ENCODE measurements at regions not wholly inside any gene's neighbourhood (a gene's known extent, or its start where the extent isn't known, plus 50 kb on each side); places are given as distances from the start of the nearest gene placed in this dataset.

DNA sequence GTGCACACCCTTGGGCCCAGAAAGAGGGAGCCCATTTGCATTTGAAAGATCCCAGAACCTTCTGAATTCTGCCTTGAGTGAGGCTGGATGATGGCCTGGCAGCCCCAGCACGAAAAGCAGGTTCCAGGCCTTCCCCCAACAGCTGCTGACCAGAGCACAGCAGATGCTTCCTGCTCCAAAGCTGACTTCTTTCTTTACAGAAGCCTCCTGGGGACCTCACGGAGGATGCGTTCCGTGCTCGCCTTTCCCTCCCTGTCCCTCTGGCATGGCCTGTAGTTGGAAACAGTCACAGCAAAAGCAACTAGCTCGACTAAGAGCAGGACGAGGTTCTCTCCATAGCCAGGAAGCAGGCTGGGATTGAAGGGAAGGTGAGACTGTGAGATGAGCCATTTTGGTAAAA is 107.7 kb upstream of the B3GAT1 start:
- Histone ChIP-seq H3K79me2 (ENCODE audit: control insufficient read depth, insufficient read depth, low read length) (no peaks in the 10 kb centered on the region), H3K4me3 (replicated peaks in 1 of 4; ENCODE audit: control extremely low read depth in 1 of 4, insufficient read depth in 1 of 4, low read depth in 3 of 4, low read length in 4 of 4) (no peak overlapping the region), H3K9me3 (ENCODE audit: control insufficient read depth, insufficient read depth, low read depth, low read length) (peaks cover 2% of the 10 kb centered on the region), H3K36me3 (ENCODE audit: control insufficient read depth, insufficient read depth, low read length) (no peaks in the 10 kb centered on the region), H3K4me1 (ENCODE audit: control insufficient read depth, extremely low read depth, insufficient read depth, low read length) (no peaks in the 10 kb centered on the region), H2AFZ (ENCODE audit: low read length) (no peak overlapping the region), H3K4me2 (ENCODE audit: extremely low read depth, insufficient read depth, low read length) (no peak overlapping the region), H3K27ac (ENCODE audit: insufficient read depth, low read length) (no peak overlapping the region), H3K27me3 (ENCODE audit: control insufficient read depth, insufficient read depth, low read length) (no peaks in the 10 kb centered on the region), H4K20me1 (ENCODE audit: control insufficient read depth, extremely low read depth, insufficient read depth, low read length) (no peaks in the 10 kb centered on the region), H3K9ac (ENCODE audit: insufficient read depth, low read length) (no peak overlapping the region)
- TF ChIP-seq EZH2 (IDR thresholded peaks at IDR 0.05; ENCODE audit: low read length, missing control alignments), result no peak
- TF ChIP-seq, protein P1, sequence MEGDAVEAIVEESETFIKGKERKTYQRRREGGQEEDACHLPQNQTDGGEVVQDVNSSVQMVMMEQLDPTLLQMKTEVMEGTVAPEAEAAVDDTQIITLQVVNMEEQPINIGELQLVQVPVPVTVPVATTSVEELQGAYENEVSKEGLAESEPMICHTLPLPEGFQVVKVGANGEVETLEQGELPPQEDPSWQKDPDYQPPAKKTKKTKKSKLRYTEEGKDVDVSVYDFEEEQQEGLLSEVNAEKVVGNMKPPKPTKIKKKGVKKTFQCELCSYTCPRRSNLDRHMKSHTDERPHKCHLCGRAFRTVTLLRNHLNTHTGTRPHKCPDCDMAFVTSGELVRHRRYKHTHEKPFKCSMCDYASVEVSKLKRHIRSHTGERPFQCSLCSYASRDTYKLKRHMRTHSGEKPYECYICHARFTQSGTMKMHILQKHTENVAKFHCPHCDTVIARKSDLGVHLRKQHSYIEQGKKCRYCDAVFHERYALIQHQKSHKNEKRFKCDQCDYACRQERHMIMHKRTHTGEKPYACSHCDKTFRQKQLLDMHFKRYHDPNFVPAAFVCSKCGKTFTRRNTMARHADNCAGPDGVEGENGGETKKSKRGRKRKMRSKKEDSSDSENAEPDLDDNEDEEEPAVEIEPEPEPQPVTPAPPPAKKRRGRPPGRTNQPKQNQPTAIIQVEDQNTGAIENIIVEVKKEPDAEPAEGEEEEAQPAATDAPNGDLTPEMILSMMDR (conservative IDR thresholded peaks at IDR 0.05 in 1 of 2, IDR thresholded peaks at IDR 0.05 in 1 of 2; ENCODE audit: low read depth in 1 of 2, low read length in 2 of 2), result no peak
- no peak for DNase-seq (ENCODE audit: low read depth in 2 of 2)

DNA sequence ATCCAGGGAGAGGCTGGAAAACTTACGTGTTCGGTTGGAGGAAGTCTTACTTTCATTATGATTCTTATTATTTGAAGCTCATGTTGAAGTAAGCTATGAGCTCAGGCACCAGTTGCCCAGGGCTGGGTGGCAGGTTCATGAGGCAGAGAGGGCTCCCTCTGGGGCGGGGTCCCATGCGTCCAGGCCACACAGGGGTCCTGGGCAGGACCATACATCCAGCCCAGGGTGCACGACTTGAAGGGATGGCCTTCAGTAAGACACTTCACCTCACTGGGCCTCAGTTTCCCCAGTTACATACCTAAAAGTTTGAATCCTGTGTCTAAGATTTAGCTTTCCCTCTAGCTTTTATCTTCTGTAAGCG is 107.3 kb upstream of the B3GAT1 start:
- Histone ChIP-seq H3K79me2 (ENCODE audit: control insufficient read depth, insufficient read depth, low read length) (no peaks in the 10 kb centered on the region), H3K27me3 (ENCODE audit: control insufficient read depth, insufficient read depth, low read length) (no peaks in the 10 kb centered on the region), H3K4me2 (ENCODE audit: extremely low read depth, insufficient read depth, low read length) (no peak overlapping the region), H3K9ac (ENCODE audit: insufficient read depth, low read length) (no peak overlapping the region), H2AFZ (ENCODE audit: low read length) (no peak overlapping the region), H4K20me1 (ENCODE audit: control insufficient read depth, extremely low read depth, insufficient read depth, low read length) (no peaks in the 10 kb centered on the region), H3K36me3 (ENCODE audit: control insufficient read depth, insufficient read depth, low read length) (no peaks in the 10 kb centered on the region), H3K9me3 (ENCODE audit: control insufficient read depth, insufficient read depth, low read depth, low read length) (peaks cover 2% of the 10 kb centered on the region), H3K4me1 (ENCODE audit: control insufficient read depth, extremely low read depth, insufficient read depth, low read length) (no peaks in the 10 kb centered on the region), H3K27ac (ENCODE audit: insufficient read depth, low read length) (no peak overlapping the region), H3K4me3 (replicated peaks in 1 of 4; ENCODE audit: control extremely low read depth in 1 of 4, insufficient read depth in 1 of 4, low read depth in 3 of 4, low read length in 4 of 4) (no peak overlapping the region)
- DNase-seq (ENCODE audit: low read depth in 2 of 2), result no peak
- TF ChIP-seq, protein P1 (conservative IDR thresholded peaks at IDR 0.05 in 1 of 2, IDR thresholded peaks at IDR 0.05 in 1 of 2; ENCODE audit: low read depth in 1 of 2, low read length in 2 of 2), result no peak
- no peak for TF ChIP-seq EZH2 (IDR thresholded peaks at IDR 0.05; ENCODE audit: low read length, missing control alignments)

DNA sequence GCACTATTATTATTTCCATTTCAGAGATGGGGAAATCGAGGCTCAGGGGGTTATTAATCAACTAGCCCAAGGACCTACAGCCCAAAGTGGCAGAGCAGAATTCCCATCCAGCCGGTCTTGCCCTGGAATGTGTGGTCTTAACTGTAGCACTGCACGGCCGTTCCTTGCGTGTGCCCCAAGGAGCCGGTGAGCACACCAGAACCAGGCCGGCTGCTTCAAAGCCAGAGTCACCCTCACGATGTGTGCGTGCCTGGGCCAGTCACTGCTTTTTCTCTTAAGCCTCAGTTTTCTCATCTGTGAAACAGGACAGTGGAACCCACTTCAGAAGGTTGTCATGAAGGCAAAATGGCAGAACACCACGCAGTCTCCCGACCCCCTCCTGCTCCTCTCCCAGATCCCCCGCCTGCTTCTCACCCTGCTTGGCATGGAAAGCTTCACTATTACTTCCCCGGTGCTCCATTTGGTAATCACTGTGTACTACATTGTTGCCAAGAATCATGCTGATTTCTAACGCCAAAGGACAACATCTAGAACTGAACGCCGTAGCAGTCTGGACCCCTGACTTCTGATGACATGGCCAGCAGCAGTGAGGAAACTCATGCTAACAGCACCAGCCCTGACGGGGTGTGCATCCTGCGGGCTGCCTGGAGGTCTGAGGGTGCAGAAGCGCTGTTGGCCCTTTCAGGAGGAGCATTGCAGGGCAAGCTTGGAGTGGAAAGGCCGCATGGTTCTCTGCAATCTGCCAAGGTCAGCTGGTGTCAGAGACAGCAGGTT is 106.8 kb upstream of the B3GAT1 start:
- no peak for TF ChIP-seq EZH2 (IDR thresholded peaks at IDR 0.05; ENCODE audit: low read length, missing control alignments)
- Histone ChIP-seq H3K4me3 (replicated peaks in 1 of 4; ENCODE audit: control extremely low read depth in 1 of 4, insufficient read depth in 1 of 4, low read depth in 3 of 4, low read length in 4 of 4) (no peak overlapping the region), H3K4me1 (ENCODE audit: control insufficient read depth, extremely low read depth, insufficient read depth, low read length) (no peaks in the 10 kb centered on the region), H3K9ac (ENCODE audit: insufficient read depth, low read length) (no peak overlapping the region), H3K27ac (ENCODE audit: insufficient read depth, low read length) (no peak overlapping the region), H2AFZ (ENCODE audit: low read length) (no peak overlapping the region), H4K20me1 (ENCODE audit: control insufficient read depth, extremely low read depth, insufficient read depth, low read length) (no peaks in the 10 kb centered on the region), H3K36me3 (ENCODE audit: control insufficient read depth, insufficient read depth, low read length) (no peaks in the 10 kb centered on the region), H3K27me3 (ENCODE audit: control insufficient read depth, insufficient read depth, low read length) (no peaks in the 10 kb centered on the region), H3K79me2 (ENCODE audit: control insufficient read depth, insufficient read depth, low read length) (no peaks in the 10 kb centered on the region), H3K4me2 (ENCODE audit: extremely low read depth, insufficient read depth, low read length) (no peak overlapping the region), H3K9me3 (ENCODE audit: control insufficient read depth, insufficient read depth, low read depth, low read length) (peaks cover 2% of the 10 kb centered on the region)
- no peak for DNase-seq (ENCODE audit: low read depth in 2 of 2)
